Stromal cell of bone marrow (primary cell): ENCODE measurements at regions not wholly inside any gene's neighbourhood (a gene's known extent, or its start where the extent isn't known, plus 50 kb on each side); places are given as distances from the start of the nearest gene placed in this dataset.
"Not testable (repeated sequence)": the region's sequence is repeated elsewhere in the genome, so short reads cannot be mapped to it uniquely, and the experiment has no call there.

Experiments
- DNase-seq: peaks from one replicate; pipeline ENCODE4 v3.0.0-alpha.2; 2012; ENCODE audit warnings: low read depth

DNA sequence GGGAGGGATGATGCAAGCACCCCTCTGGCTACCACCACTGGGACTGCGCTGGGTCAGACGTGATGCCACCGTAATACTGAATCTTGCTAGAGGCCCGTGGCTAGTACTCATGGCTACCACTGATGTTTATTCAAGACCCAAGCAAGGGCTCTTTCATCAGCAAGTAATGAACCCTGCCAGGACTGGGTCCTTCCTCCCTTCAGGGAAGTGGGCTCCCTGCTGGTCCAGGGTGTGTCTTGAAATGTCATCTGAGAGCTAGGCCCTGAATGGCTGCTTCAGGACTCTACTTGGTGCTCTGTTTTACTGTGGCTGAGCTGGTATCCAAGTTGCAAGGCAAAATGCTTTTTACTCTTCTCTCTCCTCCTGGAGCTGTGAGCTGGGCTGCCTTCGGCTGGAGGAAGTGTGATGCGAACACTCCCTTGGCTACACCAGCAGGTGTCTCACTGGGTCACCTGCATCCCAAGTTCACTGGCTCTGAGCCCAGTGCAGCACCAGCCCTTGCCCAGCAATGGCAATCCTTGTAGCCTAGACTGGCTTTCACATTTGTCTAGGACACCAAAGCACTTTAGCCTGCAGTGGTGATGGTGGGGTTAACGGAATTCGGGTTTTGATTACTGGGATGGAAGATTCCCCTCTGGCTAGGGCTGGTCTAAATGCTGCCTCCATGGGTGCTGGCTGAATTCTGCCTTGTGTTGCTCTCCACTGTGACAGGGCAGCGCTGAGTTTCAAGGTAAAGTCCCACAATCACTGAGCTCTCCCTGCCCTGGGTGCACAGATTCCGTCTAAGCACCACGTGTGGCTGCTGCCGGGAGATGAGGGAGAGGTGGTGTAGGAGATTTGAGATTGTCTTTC, 98.6 kb downstream of the USP22 start:
- no peak for DNase-seq

DNA sequence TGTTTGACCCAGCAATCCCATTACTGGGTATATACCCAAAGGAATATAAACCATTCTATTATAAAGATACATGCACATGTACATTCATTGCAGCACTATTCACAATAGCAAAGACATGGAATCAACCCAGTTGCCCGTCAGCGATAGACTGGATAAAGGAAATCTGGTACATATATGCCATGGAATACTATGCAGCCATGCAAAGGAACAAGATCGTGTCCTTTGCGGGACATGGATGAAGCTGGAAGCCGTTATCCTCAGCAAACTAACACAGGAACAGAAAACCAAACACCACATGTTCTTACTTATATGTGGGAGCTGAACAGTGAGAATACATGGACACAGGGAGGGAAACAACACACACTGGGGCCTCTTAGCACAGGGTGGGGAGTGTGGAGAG, 95.1 kb downstream of the USP22 start:
- not testable (repeated sequence) for DNase-seq

DNA sequence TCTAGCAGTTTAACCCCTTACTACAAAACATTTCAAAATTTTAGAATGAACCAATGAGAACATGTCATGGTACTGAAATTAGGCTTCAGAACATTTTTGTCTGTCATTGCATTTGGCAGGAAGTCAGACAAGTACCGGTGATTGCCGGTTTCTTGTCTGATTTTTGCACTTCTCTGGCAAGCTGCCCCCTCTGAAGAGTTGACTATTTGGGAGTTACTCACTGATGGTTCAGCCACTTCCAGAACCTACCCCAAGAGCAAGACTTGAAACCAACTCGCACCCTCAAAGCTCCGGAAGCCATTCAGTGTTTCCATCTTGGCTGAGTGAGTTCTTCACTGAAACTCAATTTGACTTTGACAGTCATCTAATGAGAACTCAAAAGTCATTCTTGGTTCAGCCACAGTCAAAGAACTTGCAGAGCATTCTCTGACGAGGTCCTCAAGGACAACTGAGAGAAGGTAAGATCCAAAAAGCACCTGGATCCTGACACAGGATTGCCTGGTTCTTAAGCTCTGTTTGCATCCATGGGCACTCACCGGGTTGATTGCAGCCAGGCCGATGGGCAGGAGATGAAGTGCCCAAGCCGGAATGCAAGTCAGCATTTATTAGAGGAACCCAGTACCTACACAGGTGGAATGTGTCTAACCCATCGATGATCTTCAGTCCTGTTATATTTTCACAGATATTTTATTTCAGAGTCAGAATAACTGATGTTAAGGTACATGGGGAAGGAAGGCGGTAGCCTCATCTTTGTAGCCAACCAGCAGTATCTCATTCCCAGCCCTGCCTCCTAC, 93.6 kb downstream of the USP22 start:
- DNase-seq = no peak
